ENCODE measurements at regions not wholly inside any gene's neighbourhood (a gene's known extent, or its start where the extent isn't known, plus 50 kb on each side); places are given as distances from the start of the nearest gene placed in this dataset.

DNA sequence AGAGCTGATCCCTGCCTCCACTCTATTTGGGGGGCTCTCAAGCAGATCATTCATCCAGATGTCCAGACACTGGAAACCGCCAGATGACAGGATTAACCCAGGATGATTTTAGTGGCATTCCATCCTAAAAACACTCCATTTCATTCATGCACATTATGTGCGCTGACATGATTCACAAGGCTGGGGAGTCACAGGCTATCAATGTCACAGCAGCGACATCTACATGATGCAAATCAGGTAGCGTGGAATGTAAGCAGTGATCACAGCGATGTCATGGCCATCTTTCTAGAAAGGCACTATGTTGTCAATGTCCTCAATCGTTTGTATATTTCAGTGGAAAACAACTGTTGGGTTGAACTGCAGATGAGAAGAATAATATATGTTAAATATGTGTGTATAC lies 331.5 kb upstream of the MSX2 start:
- TF ChIP-seq POLR2AphosphoS5 (IDR thresholded peaks at IDR 0.05) (no peak), POLR2A (IDR thresholded peaks at IDR 0.05) (no peak), EP300 (IDR thresholded peaks at IDR 0.05) (no peak)
- TF ChIP-seq, protein P1, sequence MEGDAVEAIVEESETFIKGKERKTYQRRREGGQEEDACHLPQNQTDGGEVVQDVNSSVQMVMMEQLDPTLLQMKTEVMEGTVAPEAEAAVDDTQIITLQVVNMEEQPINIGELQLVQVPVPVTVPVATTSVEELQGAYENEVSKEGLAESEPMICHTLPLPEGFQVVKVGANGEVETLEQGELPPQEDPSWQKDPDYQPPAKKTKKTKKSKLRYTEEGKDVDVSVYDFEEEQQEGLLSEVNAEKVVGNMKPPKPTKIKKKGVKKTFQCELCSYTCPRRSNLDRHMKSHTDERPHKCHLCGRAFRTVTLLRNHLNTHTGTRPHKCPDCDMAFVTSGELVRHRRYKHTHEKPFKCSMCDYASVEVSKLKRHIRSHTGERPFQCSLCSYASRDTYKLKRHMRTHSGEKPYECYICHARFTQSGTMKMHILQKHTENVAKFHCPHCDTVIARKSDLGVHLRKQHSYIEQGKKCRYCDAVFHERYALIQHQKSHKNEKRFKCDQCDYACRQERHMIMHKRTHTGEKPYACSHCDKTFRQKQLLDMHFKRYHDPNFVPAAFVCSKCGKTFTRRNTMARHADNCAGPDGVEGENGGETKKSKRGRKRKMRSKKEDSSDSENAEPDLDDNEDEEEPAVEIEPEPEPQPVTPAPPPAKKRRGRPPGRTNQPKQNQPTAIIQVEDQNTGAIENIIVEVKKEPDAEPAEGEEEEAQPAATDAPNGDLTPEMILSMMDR (IDR thresholded peaks at IDR 0.05) = no peak

Measured in suprapubic skin (tissue), 4 donors.